Endothelial cell (in vitro differentiated cells): ENCODE measurements at regions not wholly inside any gene's neighbourhood (a gene's known extent, or its start where the extent isn't known, plus 50 kb on each side); places are given as distances from the start of the nearest gene placed in this dataset.

ENCODE experiments used
- DNase-seq: peaks from one replicate; pipeline ENCODE4 v3.0.0; 2021; ENCODE audit warnings: low spot score
- H3K27ac Mint-ChIP-seq: one replicate; pipeline ENCODE4 v1.8.0; 2021; ENCODE audit warnings: mixed read lengths, inconsistent platforms; ENCODE audit not compliant: unreplicated experiment
- H3K27me3 Mint-ChIP-seq: one replicate; pipeline ENCODE4 v1.8.0; 2021; ENCODE audit warnings: mild to moderate bottlenecking, moderate library complexity, mixed read lengths, inconsistent platforms; ENCODE audit not compliant: unreplicated experiment
- H3K36me3 Mint-ChIP-seq: one replicate; pipeline ENCODE4 v1.8.0; 2021; ENCODE audit warnings: mild to moderate bottlenecking, low read depth, mixed read lengths, inconsistent platforms; ENCODE audit not compliant: unreplicated experiment
- H3K4me1 Mint-ChIP-seq: one replicate; pipeline ENCODE4 v1.8.0; 2021; ENCODE audit warnings: mild to moderate bottlenecking, mixed read lengths, inconsistent platforms; ENCODE audit not compliant: unreplicated experiment
- H3K4me3 Mint-ChIP-seq: one replicate; pipeline ENCODE4 v1.8.0; 2021; ENCODE audit warnings: mild to moderate bottlenecking, mixed read lengths, inconsistent platforms; ENCODE audit not compliant: unreplicated experiment
- H3K9me3 Mint-ChIP-seq: one replicate; pipeline ENCODE4 v1.8.0; 2021; ENCODE audit warnings: mixed read lengths, inconsistent platforms; ENCODE audit not compliant: unreplicated experiment
- TF ChIP-seq, protein P1 (sequence below): fragments of 200-600 bp; sonication (generic); IDR thresholded peaks from one replicate; pipeline ENCODE4 v1.5.0; 2021; ENCODE audit warnings: antibody characterized with exemption; ENCODE audit not compliant: unreplicated experiment

DNA sequence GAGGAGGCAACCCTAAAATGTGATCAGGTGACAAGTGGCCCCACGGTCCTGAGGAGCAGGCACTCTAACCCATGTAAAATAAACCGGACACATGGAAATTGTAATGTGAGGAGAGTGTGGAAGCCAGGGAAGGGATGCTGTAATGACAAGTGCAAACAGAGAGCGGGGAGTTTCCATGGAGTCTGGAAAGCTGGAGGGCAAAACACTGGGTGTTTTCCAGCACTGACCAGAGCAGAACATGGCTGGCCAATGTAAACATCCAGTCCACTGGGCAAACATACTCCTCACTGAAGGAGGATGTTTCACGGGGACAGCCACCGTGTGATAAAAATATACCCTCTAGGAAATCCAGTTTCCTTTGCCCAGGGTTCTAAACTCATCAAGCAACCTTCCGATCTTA, 219.0 kb upstream of the JARID2 start:
- TF ChIP-seq, protein P1, sequence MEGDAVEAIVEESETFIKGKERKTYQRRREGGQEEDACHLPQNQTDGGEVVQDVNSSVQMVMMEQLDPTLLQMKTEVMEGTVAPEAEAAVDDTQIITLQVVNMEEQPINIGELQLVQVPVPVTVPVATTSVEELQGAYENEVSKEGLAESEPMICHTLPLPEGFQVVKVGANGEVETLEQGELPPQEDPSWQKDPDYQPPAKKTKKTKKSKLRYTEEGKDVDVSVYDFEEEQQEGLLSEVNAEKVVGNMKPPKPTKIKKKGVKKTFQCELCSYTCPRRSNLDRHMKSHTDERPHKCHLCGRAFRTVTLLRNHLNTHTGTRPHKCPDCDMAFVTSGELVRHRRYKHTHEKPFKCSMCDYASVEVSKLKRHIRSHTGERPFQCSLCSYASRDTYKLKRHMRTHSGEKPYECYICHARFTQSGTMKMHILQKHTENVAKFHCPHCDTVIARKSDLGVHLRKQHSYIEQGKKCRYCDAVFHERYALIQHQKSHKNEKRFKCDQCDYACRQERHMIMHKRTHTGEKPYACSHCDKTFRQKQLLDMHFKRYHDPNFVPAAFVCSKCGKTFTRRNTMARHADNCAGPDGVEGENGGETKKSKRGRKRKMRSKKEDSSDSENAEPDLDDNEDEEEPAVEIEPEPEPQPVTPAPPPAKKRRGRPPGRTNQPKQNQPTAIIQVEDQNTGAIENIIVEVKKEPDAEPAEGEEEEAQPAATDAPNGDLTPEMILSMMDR: no peak
- no peaks in the 10 kb centered on the region for H3K27me3 Mint-ChIP-seq
- no peaks in the 10 kb centered on the region for H3K9me3 Mint-ChIP-seq
- H3K36me3 Mint-ChIP-seq: no peaks in the 10 kb centered on the region
- peaks cover 6% of the 10 kb centered on the region for H3K4me1 Mint-ChIP-seq
- no peak overlapping the region for H3K4me3 Mint-ChIP-seq
- DNase-seq: no peak
- no peak overlapping the region for H3K27ac Mint-ChIP-seq

GRCh38 chr6:15027472-15027871, 218.4 kb upstream of the JARID2 start:
- no peak for DNase-seq
- TF ChIP-seq, protein P1: no peak
- Mint-ChIP-seq H3K36me3 (no peaks in the 10 kb centered on the region), H3K4me3 (no peak overlapping the region), H3K9me3 (no peaks in the 10 kb centered on the region), H3K27me3 (no peaks in the 10 kb centered on the region), H3K4me1 (peaks cover 9% of the 10 kb centered on the region), H3K27ac (no peak overlapping the region)

DNA sequence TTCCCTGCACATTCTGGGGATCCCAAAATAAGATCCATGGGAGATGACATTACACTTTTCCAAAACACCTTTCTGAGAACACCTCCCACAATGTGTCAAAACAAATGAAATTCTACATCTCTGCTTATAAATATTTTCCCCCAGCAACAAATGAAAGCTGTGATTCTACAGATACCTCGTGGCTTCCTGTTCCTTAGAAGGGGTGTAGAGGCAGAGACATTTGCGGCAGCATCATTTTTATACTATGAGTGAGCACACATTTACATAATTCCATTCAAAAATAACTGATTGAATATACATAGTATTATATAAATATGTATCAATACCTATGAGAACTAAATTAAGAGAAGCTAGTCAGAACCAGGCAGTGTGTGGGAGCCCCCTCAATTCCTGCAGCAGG, 213.9 kb upstream of the JARID2 start:
- no peak for DNase-seq
- Mint-ChIP-seq H3K36me3 (no peaks in the 10 kb centered on the region), H3K4me1 (peaks cover 12% of the 10 kb centered on the region), H3K27me3 (no peaks in the 10 kb centered on the region), H3K27ac (no peak overlapping the region), H3K9me3 (no peaks in the 10 kb centered on the region), H3K4me3 (no peak overlapping the region)
- TF ChIP-seq, protein P1: no peak

GRCh38 chr6:15033850-15034203, 212.0 kb upstream of the JARID2 start:
- DNase-seq: no peak

GRCh38 chr6:15036690-15037245, 209.1 kb upstream of the JARID2 start:
- peaks cover 23% of the 10 kb centered on the region for H3K4me1 Mint-ChIP-seq
- H3K9me3 Mint-ChIP-seq: no peaks in the 10 kb centered on the region
- TF ChIP-seq, protein P1: no peak
- no peak for DNase-seq
- no peak overlapping the region for H3K4me3 Mint-ChIP-seq
- H3K27me3 Mint-ChIP-seq: no peaks in the 10 kb centered on the region
- no peak overlapping the region for H3K27ac Mint-ChIP-seq
- H3K36me3 Mint-ChIP-seq: no peaks in the 10 kb centered on the region

More at GRCh38 chr6:15033850-15034203, 212.0 kb upstream of the JARID2 start:
- H3K27me3 Mint-ChIP-seq: no peaks in the 10 kb centered on the region
- no peaks in the 10 kb centered on the region for H3K36me3 Mint-ChIP-seq
- TF ChIP-seq, protein P1: no peak
- no peaks in the 10 kb centered on the region for H3K9me3 Mint-ChIP-seq
- H3K4me3 Mint-ChIP-seq: no peak overlapping the region
- H3K4me1 Mint-ChIP-seq: peaks cover 16% of the 10 kb centered on the region
- H3K27ac Mint-ChIP-seq: no peak overlapping the region
